B cell (primary cell): ENCODE measurements at regions not wholly inside any gene's neighbourhood (a gene's known extent, or its start where the extent isn't known, plus 50 kb on each side); places are given as distances from the start of the nearest gene placed in this dataset.

Source experiments
- EZH2 ChIP-seq: IDR thresholded peaks from 2 replicates; pipeline ENCODE4 v1.6.1; 2012; ENCODE audit warnings: borderline replicate concordance, low read depth, mild to moderate bottlenecking, moderate library complexity, low read length; ENCODE audit not compliant: insufficient read depth, poor library complexity, severe bottlenecking
- TF ChIP-seq, protein P1 (sequence below): fragments of 200-600 bp; IDR thresholded peaks from one replicate; pipeline ENCODE4 v1.8.0; 2022; ENCODE audit warnings: antibody characterized with exemption, mild to moderate bottlenecking

DNA sequence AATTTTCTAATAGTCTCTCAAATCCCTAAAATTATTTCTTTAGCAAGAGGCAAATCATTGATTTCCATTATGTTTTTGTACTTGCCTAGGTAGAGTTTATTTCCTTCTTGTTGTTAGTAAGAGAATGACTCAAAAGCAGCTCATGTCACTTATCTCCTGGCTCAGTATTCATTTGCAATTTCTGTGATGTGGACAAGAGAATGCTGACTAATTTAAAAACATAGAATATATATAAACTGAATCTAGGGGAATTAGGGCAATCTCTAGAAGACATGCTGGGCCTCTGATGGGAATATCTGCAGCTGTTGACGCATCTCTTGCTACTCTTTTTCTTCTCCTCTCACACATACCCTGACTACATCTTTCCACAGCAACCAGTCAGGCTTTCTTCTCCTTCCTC is 130.8 kb upstream of the PRKD1 start:
- TF ChIP-seq, protein P1, sequence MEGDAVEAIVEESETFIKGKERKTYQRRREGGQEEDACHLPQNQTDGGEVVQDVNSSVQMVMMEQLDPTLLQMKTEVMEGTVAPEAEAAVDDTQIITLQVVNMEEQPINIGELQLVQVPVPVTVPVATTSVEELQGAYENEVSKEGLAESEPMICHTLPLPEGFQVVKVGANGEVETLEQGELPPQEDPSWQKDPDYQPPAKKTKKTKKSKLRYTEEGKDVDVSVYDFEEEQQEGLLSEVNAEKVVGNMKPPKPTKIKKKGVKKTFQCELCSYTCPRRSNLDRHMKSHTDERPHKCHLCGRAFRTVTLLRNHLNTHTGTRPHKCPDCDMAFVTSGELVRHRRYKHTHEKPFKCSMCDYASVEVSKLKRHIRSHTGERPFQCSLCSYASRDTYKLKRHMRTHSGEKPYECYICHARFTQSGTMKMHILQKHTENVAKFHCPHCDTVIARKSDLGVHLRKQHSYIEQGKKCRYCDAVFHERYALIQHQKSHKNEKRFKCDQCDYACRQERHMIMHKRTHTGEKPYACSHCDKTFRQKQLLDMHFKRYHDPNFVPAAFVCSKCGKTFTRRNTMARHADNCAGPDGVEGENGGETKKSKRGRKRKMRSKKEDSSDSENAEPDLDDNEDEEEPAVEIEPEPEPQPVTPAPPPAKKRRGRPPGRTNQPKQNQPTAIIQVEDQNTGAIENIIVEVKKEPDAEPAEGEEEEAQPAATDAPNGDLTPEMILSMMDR: no peak
- no peak for TF ChIP-seq EZH2
